ENCODE measurements at regions not wholly inside any gene's neighbourhood (a gene's known extent, or its start where the extent isn't known, plus 50 kb on each side); places are given as distances from the start of the nearest gene placed in this dataset.

GRCh38 chr14:35927727-35928126 lies 101.6 kb downstream of the BRMS1L start:
- Histone ChIP-seq H3K4me3 (ENCODE audit: low read depth in 1 of 3, low read length in 3 of 3) (no peak overlapping the region), H3K9me3 (ENCODE audit: control insufficient read depth in 4 of 4, low read length in 3 of 4) (no peaks in the 10 kb centered on the region), H3K36me3 (ENCODE audit: control insufficient read depth in 4 of 4, insufficient read depth in 3 of 4, low read depth in 1 of 4, low read length in 3 of 4) (no peaks in the 10 kb centered on the region), H3K27me3 (ENCODE audit: control insufficient read depth in 4 of 4, insufficient read depth in 4 of 4, low read length in 3 of 4) (no peaks in the 10 kb centered on the region), H3K4me1 (ENCODE audit: control insufficient read depth in 4 of 4, insufficient read depth in 4 of 4, low read length in 3 of 4) (no peaks in the 10 kb centered on the region), H3K9ac (ENCODE audit: low read depth in 1 of 2, low read length in 2 of 2) (no peak overlapping the region), H3K27ac (ENCODE audit: low read depth in 1 of 2, low read length in 2 of 2) (no peak overlapping the region)
- TF ChIP-seq TAF1 (conservative IDR thresholded peaks at IDR 0.05) (no peak), YY1 (IDR thresholded peaks at IDR 0.05) (no peak), HNF4G (IDR thresholded peaks at IDR 0.05) (no peak), FOXA2 (IDR thresholded peaks at IDR 0.05) (no peak), HNF4A (conservative IDR thresholded peaks at IDR 0.05) (no peak), NR2F2 (IDR thresholded peaks at IDR 0.05) (no peak), CTCF (IDR thresholded peaks at IDR 0.05; ENCODE audit: low read depth, low read length, missing input control) (no peak), EGR1 (IDR thresholded peaks at IDR 0.05; ENCODE audit: low read depth in 2 of 2) (no peak), REST (IDR thresholded peaks at IDR 0.05) (no peak), ZBTB33 (IDR thresholded peaks at IDR 0.05) (no peak), RAD21 (IDR thresholded peaks at IDR 0.05) (no peak), FOXA1 (IDR thresholded peaks at IDR 0.05) (no peak), GABPA (IDR thresholded peaks at IDR 0.05 in 1 of 2, conservative IDR thresholded peaks at IDR 0.05 in 1 of 2) (no peak), RXRA (IDR thresholded peaks at IDR 0.05) (no peak), SP1 (IDR thresholded peaks at IDR 0.05) (no peak), MAX (IDR thresholded peaks at IDR 0.05) (no peak), ATF3 (IDR thresholded peaks at IDR 0.05) (no peak)
- no peak for DNase-seq (ENCODE audit: low spot score)
- 77% methylated on average over 3 of the region's 3 CpGs for WGBS

GRCh38 chr14:35925319-35925718 lies 99.2 kb downstream of the BRMS1L start:
- H3K9ac ChIP-seq (ENCODE audit: low read depth in 1 of 2, low read length in 2 of 2), result no peak overlapping the region
- no peak for DNase-seq (ENCODE audit: low spot score)
- H3K4me3 ChIP-seq (ENCODE audit: low read depth in 1 of 3, low read length in 3 of 3), result no peak overlapping the region
- H3K9me3 ChIP-seq (ENCODE audit: control insufficient read depth in 4 of 4, low read length in 3 of 4), result no peaks in the 10 kb centered on the region
- 83% methylated on average over 3 of the region's 3 CpGs for WGBS
- H3K36me3 ChIP-seq (ENCODE audit: control insufficient read depth in 4 of 4, insufficient read depth in 3 of 4, low read depth in 1 of 4, low read length in 3 of 4), result no peaks in the 10 kb centered on the region
- H3K4me1 ChIP-seq (ENCODE audit: control insufficient read depth in 4 of 4, insufficient read depth in 4 of 4, low read length in 3 of 4), result no peaks in the 10 kb centered on the region
- no peak overlapping the region for H3K27ac ChIP-seq (ENCODE audit: low read depth in 1 of 2, low read length in 2 of 2)
- no peaks in the 10 kb centered on the region for H3K27me3 ChIP-seq (ENCODE audit: control insufficient read depth in 4 of 4, insufficient read depth in 4 of 4, low read length in 3 of 4)
- TF ChIP-seq CTCF (IDR thresholded peaks at IDR 0.05; ENCODE audit: low read depth, low read length, missing input control), result no peak
- TF ChIP-seq RAD21 (IDR thresholded peaks at IDR 0.05), result no peak
- no peak for TF ChIP-seq HNF4A (conservative IDR thresholded peaks at IDR 0.05)
- TF ChIP-seq ATF3 (IDR thresholded peaks at IDR 0.05), result no peak
- TF ChIP-seq MAX (IDR thresholded peaks at IDR 0.05), result no peak
- no peak for TF ChIP-seq YY1 (IDR thresholded peaks at IDR 0.05)
- no peak for TF ChIP-seq REST (IDR thresholded peaks at IDR 0.05)
- TF ChIP-seq JUND (IDR thresholded peaks at IDR 0.05), result no peak
- no peak for TF ChIP-seq FOXA1 (IDR thresholded peaks at IDR 0.05)
- TF ChIP-seq FOXA2 (IDR thresholded peaks at IDR 0.05), result no peak
